SK-N-SH treated with all-trans-retinoic acid at 6 μM for 48 hours (cell line): ENCODE measurements at regions not wholly inside any gene's neighbourhood (a gene's known extent, or its start where the extent isn't known, plus 50 kb on each side); places are given as distances from the start of the nearest gene placed in this dataset.
A peak's percentile ranks its signal among the peaks of the same experiment; 100 is the strongest.

ENCODE experiments used
- ATAC-seq: fragments of 200-7000 bp; cut with Tn5 transposase; 3 replicates; pipeline ENCODE4 v1.9.1; 2020; ENCODE audit warnings: mild to moderate bottlenecking, moderate library complexity
- ARNTL ChIP-seq: fragments of 450-650 bp; formaldehyde crosslinking; IDR thresholded peaks from 2 replicates; pipeline ENCODE4 v1.5.0; 2020; ENCODE audit warnings: low read depth, mild to moderate bottlenecking, moderate library complexity, borderline replicate concordance
- CREB5 ChIP-seq: fragments of 250-450 bp; sonication (Bioruptor Pico); IDR thresholded peaks from 2 replicates; pipeline ENCODE4 v1.5.1; 2020; ENCODE audit warnings: low read depth, mild to moderate bottlenecking, moderate library complexity
- CSDC2 ChIP-seq: fragments of 250-450 bp; sonication (Bioruptor Pico); IDR thresholded peaks from 2 replicates; pipeline ENCODE4 v1.5.0; 2020; ENCODE audit warnings: mild to moderate bottlenecking, moderate library complexity
- CSRNP3 ChIP-seq: fragments of 250-450 bp; sonication (Bioruptor Pico); IDR thresholded peaks from 2 replicates; pipeline ENCODE4 v1.5.1; 2021; ENCODE audit warnings: mild to moderate bottlenecking, moderate library complexity
- ESRRG ChIP-seq: fragments of 250-450 bp; sonication (Bioruptor Pico); IDR thresholded peaks from 2 replicates; pipeline ENCODE4 v1.6.1; 2021; ENCODE audit warnings: mild to moderate bottlenecking
- GLIS3 ChIP-seq: fragments of 250-450 bp; sonication (Bioruptor Pico); IDR thresholded peaks from 2 replicates; pipeline ENCODE4 v1.5.0; 2020; ENCODE audit warnings: mild to moderate bottlenecking, moderate library complexity
- ISL1 ChIP-seq: fragments of 250-450 bp; sonication (Bioruptor Pico); IDR thresholded peaks from 2 replicates; pipeline ENCODE4 v2.1.2; 2022; ENCODE audit warnings: mild to moderate bottlenecking, moderate library complexity
- OSR1 ChIP-seq: fragments of 250-450 bp; sonication (Bioruptor Pico); IDR thresholded peaks from 2 replicates; pipeline ENCODE4 v1.8.0; 2022; ENCODE audit warnings: moderate library complexity, mild to moderate bottlenecking, inconsistent platforms
- PPARA ChIP-seq: fragments of 250-450 bp; sonication (Bioruptor Pico); IDR thresholded peaks from 2 replicates; pipeline ENCODE4 v1.5.0; 2020; ENCODE audit warnings: mild to moderate bottlenecking, borderline replicate concordance
- RARB ChIP-seq: fragments of 250-450 bp; sonication (Bioruptor Pico); IDR thresholded peaks from 2 replicates; pipeline ENCODE4 v1.8.0; 2021; ENCODE audit warnings: mild to moderate bottlenecking, moderate library complexity
- SNAI2 ChIP-seq: fragments of 250-450 bp; sonication (Bioruptor Pico); IDR thresholded peaks from 2 replicates; pipeline ENCODE4 v1.5.0; 2020; ENCODE audit warnings: mild to moderate bottlenecking, moderate library complexity
- TCF4 ChIP-seq: fragments of 250-450 bp; sonication (Bioruptor Pico); IDR thresholded peaks from 2 replicates; pipeline ENCODE4 v1.8.0; 2021; ENCODE audit warnings: mild to moderate bottlenecking, moderate library complexity, borderline replicate concordance
- TOX ChIP-seq: fragments of 250-450 bp; sonication (Bioruptor Pico); IDR thresholded peaks from 2 replicates; pipeline ENCODE4 v1.8.0; 2021; ENCODE audit warnings: mild to moderate bottlenecking, moderate library complexity, borderline replicate concordance
- ZFP3 ChIP-seq: fragments of 250-450 bp; sonication (Bioruptor Pico); IDR thresholded peaks from 2 replicates; pipeline ENCODE4 v1.5.0; 2020; ENCODE audit warnings: mild to moderate bottlenecking, moderate library complexity
- ZFP30 ChIP-seq: fragments of 450-650 bp; formaldehyde crosslinking; IDR thresholded peaks from 2 replicates; pipeline ENCODE4 v1.5.0; 2022; ENCODE audit warnings: mild to moderate bottlenecking, moderate library complexity
- ZNF565 ChIP-seq: fragments of 450-650 bp; formaldehyde crosslinking; conservative IDR thresholded peaks from 2 replicates; pipeline ENCODE4 v1.5.0; 2020; ENCODE audit warnings: low read depth, mild to moderate bottlenecking, moderate library complexity
- ZNF70 ChIP-seq: fragments of 450-650 bp; formaldehyde crosslinking; IDR thresholded peaks from 2 replicates; pipeline ENCODE4 v1.5.0; 2020; ENCODE audit warnings: mild to moderate bottlenecking, moderate library complexity
- ZNF8 ChIP-seq: fragments of 450-650 bp; formaldehyde crosslinking; IDR thresholded peaks from 2 replicates; pipeline ENCODE4 v1.5.0; 2020; ENCODE audit warnings: mild to moderate bottlenecking, moderate library complexity
- TF ChIP-seq, protein P1 (sequence below): fragments of 250-450 bp; sonication (Bioruptor Pico); IDR thresholded peaks from 2 replicates; pipeline ENCODE4 v1.8.0; 2021; ENCODE audit warnings: low read depth, mild to moderate bottlenecking, moderate library complexity, borderline replicate concordance
- TF ChIP-seq, protein P2 (sequence below): fragments of 250-450 bp; sonication (Bioruptor Pico); IDR thresholded peaks from 2 replicates; pipeline ENCODE4 v1.8.0; 2020; ENCODE audit warnings: mild to moderate bottlenecking, moderate library complexity, borderline replicate concordance

DNA sequence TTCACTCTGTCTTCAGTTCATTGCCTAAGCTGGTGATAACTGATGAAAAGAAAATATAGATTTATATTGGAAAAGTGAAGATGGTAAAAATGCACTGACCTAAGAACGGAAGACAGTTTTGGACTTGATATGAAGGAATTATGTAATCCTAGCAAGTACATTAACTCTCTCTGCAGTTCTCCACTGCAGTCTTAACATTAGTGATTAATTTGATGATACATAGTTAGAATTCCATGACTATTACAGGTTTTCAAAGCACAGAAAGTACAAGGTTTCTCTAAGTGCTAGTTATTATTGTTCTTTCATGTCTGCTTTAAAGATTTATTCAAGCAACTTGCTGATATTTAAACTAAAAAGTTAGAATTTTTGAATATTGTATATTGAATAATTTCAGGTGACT is 1591.7 kb upstream of the ADGRL3 start:
- peak; percentile 62 for TF ChIP-seq ISL1 (CRISPR knock-in tag)
- no peak for TF ChIP-seq ZFP3 (CRISPR knock-in tag)
- TF ChIP-seq CSDC2 = no peak
- ATAC-seq = no peak

DNA sequence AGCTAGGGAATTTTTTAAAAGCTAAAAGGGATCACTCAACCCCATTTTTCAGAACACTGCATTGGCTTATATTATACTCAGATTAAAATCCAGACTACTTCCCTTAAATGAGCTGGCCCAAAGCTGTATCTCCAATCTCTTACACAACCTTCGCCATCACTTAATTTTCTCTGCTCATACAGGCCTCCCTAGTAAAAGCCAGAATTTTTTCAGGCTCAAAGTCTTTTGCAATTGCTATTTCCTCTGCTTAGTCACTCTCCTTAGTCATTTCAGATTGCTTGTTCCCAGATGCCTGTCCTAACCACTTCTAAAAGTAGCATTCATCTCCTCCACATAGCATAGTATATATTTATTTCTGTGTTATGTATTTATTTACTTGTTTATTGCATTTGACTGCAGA is 1587.9 kb upstream of the ADGRL3 start:
- no peak for ATAC-seq
- peak; percentile 44 for TF ChIP-seq ISL1 (CRISPR knock-in tag)
- no peak for TF ChIP-seq ZFP3 (CRISPR knock-in tag)

GRCh38 chr4:59615316-59615715 is 1584.8 kb upstream of the ADGRL3 start:
- TF ChIP-seq PPARA = no peak

DNA sequence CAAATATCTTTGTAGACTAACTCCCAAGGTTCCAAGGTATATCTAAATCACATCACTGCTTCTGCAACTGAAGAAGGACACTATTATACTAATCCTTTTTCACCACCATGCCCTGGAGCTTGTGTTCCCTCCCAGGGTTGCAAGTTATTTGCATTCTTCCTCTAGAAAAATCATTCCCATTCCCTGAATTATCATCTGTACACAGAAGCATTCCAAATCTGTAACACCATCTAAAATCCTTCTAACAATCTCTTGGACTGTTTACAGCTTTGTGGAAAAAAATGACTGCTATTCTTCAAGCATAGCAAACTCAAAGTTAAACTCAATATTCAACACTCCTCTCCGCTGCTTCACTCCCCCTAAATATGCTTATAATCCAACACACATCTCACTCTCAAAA is 1570.8 kb upstream of the ADGRL3 start:
- TF ChIP-seq ARNTL (CRISPR knock-in tag) (no peak), ZNF8 (CRISPR knock-in tag) (no peak), ISL1 (CRISPR knock-in tag) (no peak), ESRRG (CRISPR knock-in tag) (no peak), ZNF70 (CRISPR knock-in tag) (no peak), ZFP30 (CRISPR knock-in tag) (no peak)
- no peak for ATAC-seq

More at GRCh38 chr4:59615316-59615715, 1584.8 kb upstream of the ADGRL3 start:
- ATAC-seq = no peak

DNA sequence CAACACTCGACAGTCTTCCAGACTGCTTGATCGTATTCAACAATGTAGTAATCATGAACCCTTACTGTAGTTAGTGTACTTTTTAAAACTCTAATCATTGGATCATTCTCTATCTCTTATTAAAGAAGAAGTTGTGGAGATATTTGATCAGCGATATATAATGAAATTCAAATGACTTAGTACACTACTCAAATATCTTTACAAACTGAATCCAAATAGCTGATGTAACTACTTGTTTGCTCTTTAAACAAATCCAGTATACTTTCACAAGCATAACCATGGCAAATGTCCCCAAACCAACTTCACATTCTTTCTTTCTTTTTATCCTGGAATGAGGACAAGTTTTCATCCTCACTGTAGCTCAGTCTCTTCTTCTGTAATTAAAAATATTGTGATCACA is 1569.9 kb upstream of the ADGRL3 start:
- ATAC-seq = no peak
- TF ChIP-seq ZFP3 (CRISPR knock-in tag) (no peak), GLIS3 (no peak), ISL1 (CRISPR knock-in tag) (no peak), CSRNP3 (no peak), ZNF8 (CRISPR knock-in tag) (no peak), OSR1 (CRISPR knock-in tag) (no peak), ZNF565 (CRISPR knock-in tag) (no peak), CSDC2 (no peak), ZFP30 (CRISPR knock-in tag) (no peak), CREB5 (CRISPR knock-in tag) (no peak), RARB (CRISPR knock-in tag) (no peak), PPARA (no peak), TCF4 (CRISPR knock-in tag) (no peak), TOX (no peak), ZNF70 (CRISPR knock-in tag) (no peak), SNAI2 (no peak), ESRRG (CRISPR knock-in tag) (no peak), ARNTL (CRISPR knock-in tag) (no peak)
- TF ChIP-seq, protein P1, sequence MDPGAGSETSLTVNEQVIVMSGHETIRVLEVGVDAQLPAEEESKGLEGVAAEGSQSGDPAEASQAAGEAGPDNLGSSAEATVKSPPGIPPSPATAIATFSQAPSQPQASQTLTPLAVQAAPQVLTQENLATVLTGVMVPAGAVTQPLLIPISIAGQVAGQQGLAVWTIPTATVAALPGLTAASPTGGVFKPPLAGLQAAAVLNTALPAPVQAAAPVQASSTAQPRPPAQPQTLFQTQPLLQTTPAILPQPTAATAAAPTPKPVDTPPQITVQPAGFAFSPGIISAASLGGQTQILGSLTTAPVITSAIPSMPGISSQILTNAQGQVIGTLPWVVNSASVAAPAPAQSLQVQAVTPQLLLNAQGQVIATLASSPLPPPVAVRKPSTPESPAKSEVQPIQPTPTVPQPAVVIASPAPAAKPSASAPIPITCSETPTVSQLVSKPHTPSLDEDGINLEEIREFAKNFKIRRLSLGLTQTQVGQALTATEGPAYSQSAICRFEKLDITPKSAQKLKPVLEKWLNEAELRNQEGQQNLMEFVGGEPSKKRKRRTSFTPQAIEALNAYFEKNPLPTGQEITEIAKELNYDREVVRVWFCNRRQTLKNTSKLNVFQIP (CRISPR knock-in tag) = no peak
- TF ChIP-seq, protein P2, sequence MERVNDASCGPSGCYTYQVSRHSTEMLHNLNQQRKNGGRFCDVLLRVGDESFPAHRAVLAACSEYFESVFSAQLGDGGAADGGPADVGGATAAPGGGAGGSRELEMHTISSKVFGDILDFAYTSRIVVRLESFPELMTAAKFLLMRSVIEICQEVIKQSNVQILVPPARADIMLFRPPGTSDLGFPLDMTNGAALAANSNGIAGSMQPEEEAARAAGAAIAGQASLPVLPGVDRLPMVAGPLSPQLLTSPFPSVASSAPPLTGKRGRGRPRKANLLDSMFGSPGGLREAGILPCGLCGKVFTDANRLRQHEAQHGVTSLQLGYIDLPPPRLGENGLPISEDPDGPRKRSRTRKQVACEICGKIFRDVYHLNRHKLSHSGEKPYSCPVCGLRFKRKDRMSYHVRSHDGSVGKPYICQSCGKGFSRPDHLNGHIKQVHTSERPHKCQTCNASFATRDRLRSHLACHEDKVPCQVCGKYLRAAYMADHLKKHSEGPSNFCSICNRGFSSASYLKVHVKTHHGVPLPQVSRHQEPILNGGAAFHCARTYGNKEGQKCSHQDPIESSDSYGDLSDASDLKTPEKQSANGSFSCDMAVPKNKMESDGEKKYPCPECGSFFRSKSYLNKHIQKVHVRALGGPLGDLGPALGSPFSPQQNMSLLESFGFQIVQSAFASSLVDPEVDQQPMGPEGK (CRISPR knock-in tag) = no peak

DNA sequence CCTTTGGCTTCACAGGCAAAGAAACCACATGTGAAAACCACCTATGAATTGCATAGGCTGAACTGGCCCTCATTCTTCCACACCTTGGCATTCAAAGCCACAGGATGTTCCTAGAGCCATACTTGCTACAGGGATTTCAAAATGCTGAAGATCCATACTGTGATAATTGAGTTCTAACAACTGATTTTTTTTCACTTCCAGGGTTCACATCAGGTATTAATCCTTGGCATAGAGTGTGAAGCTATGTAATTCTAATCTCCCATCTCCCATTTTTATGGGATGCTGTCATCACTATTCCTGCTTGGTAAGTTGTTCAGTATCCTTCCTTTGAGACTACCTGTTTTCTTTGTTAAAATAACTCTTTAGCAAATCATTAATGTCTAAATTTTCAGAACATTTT is 1569.2 kb upstream of the ADGRL3 start:
- no peak for TF ChIP-seq ZFP3 (CRISPR knock-in tag)
- no peak for ATAC-seq
